Fibroblast of lung (primary cell): ENCODE measurements at regions not wholly inside any gene's neighbourhood (a gene's known extent, or its start where the extent isn't known, plus 50 kb on each side); places are given as distances from the start of the nearest gene placed in this dataset.

Source experiments
- CTCF ChIP-seq, 2 donors: IDR thresholded peaks in 1 of 2; conservative IDR thresholded peaks in 1 of 2; 1 replicate in 1 of 2; 2 replicates in 1 of 2; pipeline ENCODE4 v1.5.1; 2011 to 2012; ENCODE audit warnings: low read length in 2 of 2, control low read depth in 1 of 2, inconsistent platforms in 1 of 2, low read depth in 1 of 2, mild to moderate bottlenecking in 1 of 2
- EZH2 ChIP-seq: IDR thresholded peaks from 2 replicates; pipeline ENCODE4 v1.5.1; 2012; ENCODE audit warnings: low read length, control low read depth, mild to moderate bottlenecking; ENCODE audit errors: missing control alignments

GRCh38 chr12:58532855-58533608 lies 387.3 kb downstream of the LRIG3 start:
- TF ChIP-seq EZH2 (no peak), CTCF (conservative IDR thresholded peaks at IDR 0.05 in 1 of 2, IDR thresholded peaks at IDR 0.05 in 1 of 2; ENCODE audit: low read depth in 1 of 2, low read length in 2 of 2) (no peak)
